Neuron (in vitro differentiated cells): ENCODE measurements at regions not wholly inside any gene's neighbourhood (a gene's known extent, or its start where the extent isn't known, plus 50 kb on each side); places are given as distances from the start of the nearest gene placed in this dataset.
"Not testable (repeated sequence)": the region's sequence is repeated elsewhere in the genome, so short reads cannot be mapped to it uniquely, and the experiment has no call there.

ENCODE experiments used
- H2AFZ ChIP-seq: one replicate; pipeline ENCODE4 v1.6.1; 2013; ENCODE audit warnings: low read depth, mild to moderate bottlenecking, inconsistent platforms, low read length, moderate library complexity
- H3K27me3 ChIP-seq: one replicate; pipeline ENCODE4 v1.6.1; 2013; ENCODE audit warnings: low read length; ENCODE audit not compliant: insufficient read depth
- H3K36me3 ChIP-seq: one replicate; pipeline ENCODE4 v1.6.1; 2013; ENCODE audit warnings: low read length; ENCODE audit not compliant: insufficient read depth
- H3K4me1 ChIP-seq: one replicate; pipeline ENCODE4 v1.6.1; 2013; ENCODE audit warnings: low read length; ENCODE audit not compliant: insufficient read depth
- H3K4me3 ChIP-seq: 2 replicates; pipeline ENCODE4 v1.5.1; 2013; ENCODE audit warnings: mild to moderate bottlenecking, low read length, moderate library complexity
- H3K9me3 ChIP-seq: one replicate; pipeline ENCODE4 v1.6.1; 2013; ENCODE audit warnings: low read length

- Histone ChIP-seq H2AFZ (no peak overlapping the region), H3K9me3 (no peaks in the 10 kb centered on the region), H3K27me3 (no peaks in the 10 kb centered on the region), H3K36me3 (no peaks in the 10 kb centered on the region), H3K4me3 (no peak overlapping the region), H3K4me1 (no peaks in the 10 kb centered on the region)
These were observed 166.3 kb downstream of the DDX1 start for GRCh38 chr2:15757820-15758586.

GRCh38 chr2:15758848-15759247 lies 167.2 kb downstream of the DDX1 start:
- Histone ChIP-seq H3K4me1 (no peaks in the 10 kb centered on the region), H3K27me3 (no peaks in the 10 kb centered on the region), H3K4me3 (no peak overlapping the region), H3K9me3 (no peaks in the 10 kb centered on the region), H3K36me3 (no peaks in the 10 kb centered on the region), H2AFZ (no peak overlapping the region)

- no peaks in the 10 kb centered on the region for H3K9me3 ChIP-seq
- no peak overlapping the region for H2AFZ ChIP-seq
- no peak overlapping the region for H3K4me3 ChIP-seq
- no peaks in the 10 kb centered on the region for H3K36me3 ChIP-seq
- no peaks in the 10 kb centered on the region for H3K4me1 ChIP-seq
- H3K27me3 ChIP-seq: no peaks in the 10 kb centered on the region
These were observed 167.7 kb downstream of the DDX1 start for GRCh38 chr2:15759385-15759784.

- not testable (repeated sequence) for H3K36me3 ChIP-seq, H2AFZ ChIP-seq, H3K4me1 ChIP-seq, H3K9me3 ChIP-seq, H3K4me3 ChIP-seq, H3K27me3 ChIP-seq
These were observed 168.1 kb downstream of the DDX1 start for GRCh38 chr2:15759791-15760190.

DNA sequence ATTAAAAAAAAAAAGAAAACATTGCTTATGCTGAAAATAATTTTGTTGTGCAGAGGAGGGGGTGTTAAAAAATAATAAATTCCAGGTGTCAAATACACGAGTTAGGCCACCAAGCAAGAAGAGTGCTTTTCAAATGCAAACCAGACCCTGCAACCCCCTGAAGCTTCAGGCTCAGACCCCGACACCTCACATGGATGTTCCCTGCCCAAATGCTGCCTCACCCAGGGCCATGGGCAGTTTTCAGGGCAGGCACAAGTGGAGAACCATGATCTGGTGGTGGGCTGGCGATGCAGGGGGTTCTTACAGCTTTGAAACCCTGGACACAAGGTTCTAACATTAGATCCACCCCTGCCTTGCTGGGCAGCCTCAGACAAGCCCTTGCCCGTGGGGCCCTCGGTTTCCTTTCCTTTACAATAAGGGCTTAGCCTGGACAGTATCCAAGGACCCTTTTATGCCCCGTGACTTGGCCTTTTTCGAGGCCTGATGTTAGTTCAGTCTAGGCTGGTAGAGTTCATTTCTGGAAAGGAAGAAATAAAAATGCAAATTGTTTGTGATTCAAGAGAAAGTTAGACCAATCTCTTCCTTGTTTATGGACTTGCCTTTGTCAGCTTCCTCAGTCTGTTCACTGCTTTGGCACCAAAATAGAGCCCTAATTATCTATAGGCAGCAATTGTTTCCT lies 168.7 kb downstream of the DDX1 start:
- no peaks in the 10 kb centered on the region for H3K9me3 ChIP-seq
- H3K36me3 ChIP-seq: no peaks in the 10 kb centered on the region
- H2AFZ ChIP-seq: no peak overlapping the region
- H3K4me1 ChIP-seq: no peaks in the 10 kb centered on the region
- no peak overlapping the region for H3K4me3 ChIP-seq
- no peaks in the 10 kb centered on the region for H3K27me3 ChIP-seq

DNA sequence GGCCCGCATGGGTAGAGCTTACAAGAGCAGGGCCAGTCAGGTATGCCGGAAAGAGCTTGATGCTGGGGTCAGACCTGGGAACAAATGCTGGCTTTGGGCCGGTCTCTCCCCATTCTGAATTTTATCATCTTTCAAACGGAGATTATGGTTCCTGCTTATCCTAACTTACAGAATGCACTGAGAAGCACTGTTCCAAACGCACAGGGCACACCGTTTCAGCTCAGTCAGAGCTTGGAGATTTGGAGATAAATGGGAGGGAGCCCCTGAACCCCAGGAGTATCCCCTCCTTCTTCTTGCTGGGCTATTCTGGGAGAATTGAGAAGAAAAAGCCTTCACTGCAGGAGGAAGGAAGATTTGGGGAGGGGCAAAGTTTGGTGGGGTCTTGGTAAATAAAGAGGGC lies 169.4 kb downstream of the DDX1 start:
- Histone ChIP-seq H3K4me3 (no peak overlapping the region), H3K4me1 (no peaks in the 10 kb centered on the region), H3K27me3 (no peaks in the 10 kb centered on the region), H3K9me3 (no peaks in the 10 kb centered on the region), H3K36me3 (no peaks in the 10 kb centered on the region), H2AFZ (no peak overlapping the region)

DNA sequence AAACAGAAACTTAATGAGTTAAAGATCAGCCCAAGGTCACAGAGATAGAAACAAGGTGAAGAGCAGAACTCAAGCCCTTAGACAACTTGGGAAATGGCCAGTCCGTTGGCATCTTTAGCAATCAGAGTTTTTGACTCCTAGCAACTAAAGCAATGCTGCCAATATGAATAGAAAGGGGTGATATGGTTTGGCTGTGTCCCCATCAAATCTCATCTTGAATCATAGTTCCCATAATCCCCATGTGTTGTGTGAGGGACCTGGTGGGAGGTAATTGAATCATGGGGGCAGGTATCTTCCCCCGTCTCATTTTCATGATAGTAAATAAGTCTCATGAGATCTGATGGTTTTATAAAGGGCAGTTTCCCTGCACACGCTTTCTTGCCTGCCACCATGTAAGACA lies 170.2 kb downstream of the DDX1 start:
- Histone ChIP-seq H3K4me1 (no peaks in the 10 kb centered on the region), H3K9me3 (no peaks in the 10 kb centered on the region), H3K4me3 (no peak overlapping the region), H3K27me3 (no peaks in the 10 kb centered on the region), H3K36me3 (no peaks in the 10 kb centered on the region), H2AFZ (no peak overlapping the region)

GRCh38 chr2:15762449-15762848 lies 170.8 kb downstream of the DDX1 start:
- Histone ChIP-seq H3K4me3 (no peak overlapping the region), H3K36me3 (no peaks in the 10 kb centered on the region), H3K27me3 (no peaks in the 10 kb centered on the region), H2AFZ (no peak overlapping the region), H3K4me1 (no peaks in the 10 kb centered on the region), H3K9me3 (no peaks in the 10 kb centered on the region)

GRCh38 chr2:15763106-15763821 lies 171.6 kb downstream of the DDX1 start:
- H3K9me3 ChIP-seq: no peaks in the 10 kb centered on the region
- H2AFZ ChIP-seq: no peak overlapping the region

DNA sequence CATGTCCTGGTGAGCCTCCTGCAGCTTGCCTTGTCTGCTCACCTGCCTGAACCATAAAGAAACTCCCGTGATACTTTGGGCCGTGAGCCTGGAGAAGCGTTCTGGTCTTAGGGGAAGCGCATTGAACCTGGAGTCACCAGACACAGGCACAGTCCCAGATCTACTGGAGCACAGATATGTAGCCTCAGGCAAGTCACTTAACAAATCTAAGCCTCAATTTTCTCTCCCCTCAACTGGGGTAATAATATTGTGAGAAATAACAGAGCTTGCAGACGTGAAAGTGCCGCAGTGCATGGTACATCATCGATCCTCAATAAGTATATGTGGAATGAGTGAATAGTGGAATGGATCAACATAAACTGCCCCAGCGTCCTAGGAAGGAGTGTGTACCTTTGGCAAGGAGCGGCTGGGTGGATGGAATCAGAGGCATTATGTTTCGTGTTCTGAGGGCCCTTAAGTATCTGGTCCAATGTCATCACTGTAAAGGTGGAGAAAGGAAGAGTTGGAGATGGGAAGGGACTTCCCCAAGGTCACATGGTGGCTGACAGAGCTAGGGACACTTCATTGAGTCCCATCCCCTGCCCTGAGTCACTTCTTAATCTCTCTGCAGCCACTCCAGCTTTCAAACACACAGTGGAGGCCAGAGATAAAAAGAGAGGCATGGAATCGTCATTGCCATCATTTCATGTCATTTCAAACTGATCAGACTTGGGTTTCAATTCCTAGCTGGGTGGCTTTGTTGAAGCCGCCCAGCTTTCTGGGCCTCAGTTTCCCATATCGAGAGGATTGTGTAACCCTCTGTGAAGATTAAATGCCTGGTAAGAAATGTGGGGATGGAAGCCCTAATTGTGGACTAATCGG lies 172.4 kb downstream of the DDX1 start:
- H3K36me3 ChIP-seq: no peaks in the 10 kb centered on the region
- H3K4me3 ChIP-seq: no peak overlapping the region
- no peak overlapping the region for H2AFZ ChIP-seq
- H3K4me1 ChIP-seq: peaks cover 2% of the 10 kb centered on the region
- H3K9me3 ChIP-seq: no peaks in the 10 kb centered on the region
- no peaks in the 10 kb centered on the region for H3K27me3 ChIP-seq

More at GRCh38 chr2:15763106-15763821, 171.6 kb downstream of the DDX1 start:
- Histone ChIP-seq H3K4me3 (no peak overlapping the region), H3K27me3 (no peaks in the 10 kb centered on the region), H3K36me3 (no peaks in the 10 kb centered on the region), H3K4me1 (no peaks in the 10 kb centered on the region)

DNA sequence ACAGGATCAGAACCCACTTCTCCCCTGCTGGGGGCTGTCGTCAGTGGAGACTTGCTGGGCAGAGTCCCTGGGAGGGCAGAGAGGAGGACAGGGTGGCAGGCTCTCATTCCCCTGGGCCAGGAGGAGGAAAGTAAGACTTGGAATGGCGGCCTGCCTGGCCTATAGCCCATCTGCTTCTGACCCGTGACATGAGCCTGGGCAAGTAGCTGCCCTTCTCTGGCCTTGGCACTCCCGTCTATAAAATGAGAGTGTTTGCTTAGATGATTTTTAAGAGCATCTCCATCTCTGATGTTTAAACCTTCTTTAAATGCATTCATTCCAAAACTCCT lies 173.0 kb downstream of the DDX1 start:
- Histone ChIP-seq H3K27me3 (no peaks in the 10 kb centered on the region), H3K9me3 (no peaks in the 10 kb centered on the region), H3K36me3 (no peaks in the 10 kb centered on the region), H2AFZ (no peak overlapping the region), H3K4me3 (no peak overlapping the region), H3K4me1 (peaks cover 2% of the 10 kb centered on the region)

DNA sequence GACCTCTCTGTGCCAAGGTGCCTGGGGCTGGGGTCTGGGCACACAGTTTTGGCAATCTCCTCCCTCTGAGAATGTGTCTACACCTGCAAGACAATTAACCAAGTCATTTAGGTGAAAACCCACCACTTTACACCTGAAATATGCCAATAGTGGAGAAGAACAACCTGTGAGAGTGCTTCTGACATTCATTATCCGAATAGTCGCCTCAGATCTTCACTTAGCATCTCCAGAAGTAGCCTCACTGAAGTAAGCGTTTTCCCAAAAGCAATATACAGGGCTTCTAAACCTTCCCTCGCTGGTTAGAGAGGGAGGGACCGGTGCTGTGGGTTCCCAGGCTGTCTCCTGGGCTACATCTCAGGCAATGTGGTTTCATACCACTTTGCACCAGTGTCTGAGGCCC lies 173.5 kb downstream of the DDX1 start:
- H3K27me3 ChIP-seq: no peaks in the 10 kb centered on the region
- peaks cover 2% of the 10 kb centered on the region for H3K4me1 ChIP-seq
- no peaks in the 10 kb centered on the region for H3K36me3 ChIP-seq
- no peak overlapping the region for H3K4me3 ChIP-seq
- H2AFZ ChIP-seq: no peak overlapping the region
- no peaks in the 10 kb centered on the region for H3K9me3 ChIP-seq
